ENCODE measurements at regions not wholly inside any gene's neighbourhood (a gene's known extent, or its start where the extent isn't known, plus 50 kb on each side); places are given as distances from the start of the nearest gene placed in this dataset.

GRCh38 chr13:55069746-55070145 lies 2041.1 kb downstream of the OLFM4 start:
- no peak for TF ChIP-seq CTCF (IDR thresholded peaks at IDR 0.05; ENCODE audit: poor library complexity, severe bottlenecking)
- no peak for TF ChIP-seq REST (IDR thresholded peaks at IDR 0.05; ENCODE audit: borderline replicate concordance)
